ENCODE measurements at regions not wholly inside any gene's neighbourhood (a gene's known extent, or its start where the extent isn't known, plus 50 kb on each side); places are given as distances from the start of the nearest gene placed in this dataset.

- no peak for TF ChIP-seq STAT6 (CRISPR knock-in tag; IDR thresholded peaks at IDR 0.05; ENCODE audit: borderline replicate concordance)
- TF ChIP-seq YY1 (IDR thresholded peaks at IDR 0.05; ENCODE audit: insufficient read depth, insufficient replicate concordance, low read depth, low read length): no peak
- TF ChIP-seq ZNF75D (CRISPR knock-in tag; IDR thresholded peaks at IDR 0.05; ENCODE audit: borderline replicate concordance): no peak
- TF ChIP-seq RBM39 (IDR thresholded peaks at IDR 0.05; ENCODE audit: low read depth, low read length, poor library complexity, severe bottlenecking): no peak
- TF ChIP-seq ZFP82 (CRISPR knock-in tag; IDR thresholded peaks at IDR 0.05; ENCODE audit: borderline replicate concordance): no peak
- no peak for TF ChIP-seq ZMAT3 (CRISPR knock-in tag; conservative IDR thresholded peaks at IDR 0.05)
- TF ChIP-seq THRA (CRISPR knock-in tag; IDR thresholded peaks at IDR 0.05; ENCODE audit: borderline replicate concordance): no peak
- no peak for TF ChIP-seq NFE2L2 (IDR thresholded peaks at IDR 0.05; ENCODE audit: low read length)
- no peak for TF ChIP-seq WIZ (CRISPR knock-in tag; IDR thresholded peaks at IDR 0.05)
- no peak for TF ChIP-seq FOXO4 (CRISPR knock-in tag; conservative IDR thresholded peaks at IDR 0.05)
- no peak for TF ChIP-seq MED8 (CRISPR knock-in tag; IDR thresholded peaks at IDR 0.05; ENCODE audit: insufficient replicate concordance)
- TF ChIP-seq ZNF792 (CRISPR knock-in tag; IDR thresholded peaks at IDR 0.05): 0 out of 2 replicates have a peak, but pooled peaks have one; percentile 37
- TF ChIP-seq ZUFSP (CRISPR knock-in tag; IDR thresholded peaks at IDR 0.05; ENCODE audit: borderline replicate concordance): no peak
- no peak for TF ChIP-seq MTF2 (CRISPR knock-in tag; IDR thresholded peaks at IDR 0.05; ENCODE audit: borderline replicate concordance)
- no peak for TF ChIP-seq ETV5 (CRISPR knock-in tag; IDR thresholded peaks at IDR 0.05; ENCODE audit: borderline replicate concordance)
- no peak for TF ChIP-seq ZSCAN5A (CRISPR knock-in tag; IDR thresholded peaks at IDR 0.05; ENCODE audit: borderline replicate concordance)
- no peak for TF ChIP-seq SP140L (CRISPR knock-in tag; IDR thresholded peaks at IDR 0.05; ENCODE audit: borderline replicate concordance)
Observed at GRCh38 chr20:47886454-47887041, 101.3 kb upstream of the SULF2 start (continued).
